Activated naive CD8-positive, alpha-beta T cell treated with anti-CD3 and anti-CD28 coated beads, Interleukin-2, amount 10 ng/mL, durations not matched to agents 7 days and 5 days (primary cell): ENCODE measurements at regions not wholly inside any gene's neighbourhood (a gene's known extent, or its start where the extent isn't known, plus 50 kb on each side); places are given as distances from the start of the nearest gene placed in this dataset.
A peak's percentile ranks its signal among the peaks of the same experiment; 100 is the strongest.
"Not testable (repeated sequence)": the region's sequence is repeated elsewhere in the genome, so short reads cannot be mapped to it uniquely, and the experiment has no call there.

Source experiments
- ATAC-seq: fragments of 150-1000 bp; cut with Tn5 transposase; one replicate; pipeline ENCODE4 v1.10.0; 2021; ENCODE audit warnings: low read depth, moderate library complexity
- POLR2A ChIA-PET: fragments of 350-600 bp; sonication (Branson Sonifier 250); formaldehyde crosslinking; loops from one replicate; lab custom pipeline; 2021; ENCODE audit warnings: antibody characterized with exemption; lab: Charles Lee
- DNase-seq: peaks from one replicate; pipeline ENCODE4 v3.0.0; 2021
- H3K27ac Mint-ChIP-seq: one replicate; pipeline ENCODE4 v1.8.0; 2022; ENCODE audit warnings: mild to moderate bottlenecking, mixed read lengths
- H3K27me3 Mint-ChIP-seq: one replicate; pipeline ENCODE4 v1.8.0; 2022; ENCODE audit warnings: mild to moderate bottlenecking, moderate library complexity, mixed read lengths
- H3K36me3 Mint-ChIP-seq: one replicate; pipeline ENCODE4 v1.8.0; 2021; ENCODE audit warnings: mild to moderate bottlenecking, mixed read lengths
- H3K4me1 Mint-ChIP-seq: one replicate; pipeline ENCODE4 v1.8.0; 2021; ENCODE audit warnings: mixed read lengths
- H3K4me3 Mint-ChIP-seq: one replicate; pipeline ENCODE4 v1.8.0; 2022; ENCODE audit warnings: mild to moderate bottlenecking, moderate library complexity, mixed read lengths
- H3K9me3 Mint-ChIP-seq: one replicate; pipeline ENCODE4 v1.8.0; 2021; ENCODE audit warnings: mixed read lengths

DNA sequence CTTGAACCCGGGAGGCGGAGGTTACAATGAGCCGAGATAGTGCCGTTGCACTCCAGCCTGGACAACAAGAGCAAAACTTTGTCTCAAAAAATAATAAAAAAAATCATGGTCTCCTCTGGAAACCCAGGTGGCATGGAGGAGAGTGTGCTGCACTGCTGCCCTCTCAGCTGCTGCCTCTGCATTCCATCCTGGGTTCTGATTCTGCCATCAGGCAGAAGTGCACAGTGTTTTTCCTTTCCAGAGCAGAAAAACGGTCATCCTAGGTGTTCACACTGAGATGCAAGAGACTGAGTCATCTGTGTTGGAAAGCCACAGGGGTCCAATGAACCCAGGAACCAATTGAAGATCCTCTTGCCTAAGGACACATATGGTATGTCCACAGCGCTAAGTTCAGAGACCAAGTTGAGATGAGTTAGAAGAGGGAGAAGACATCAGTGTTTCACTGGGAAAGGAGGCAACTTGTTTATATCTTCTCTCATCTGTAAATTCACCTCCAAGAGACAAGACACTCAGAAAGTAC is 88.8 kb upstream of the DMRT1 start:
- POLR2A ChIA-PET, result no interaction called here
- Mint-ChIP-seq H3K36me3 (peaks cover 1% of the 10 kb centered on the region), H3K27ac (no peak overlapping the region), H3K4me3 (no peak overlapping the region), H3K4me1 (peaks cover 60% of the 10 kb centered on the region), H3K9me3 (no peaks in the 10 kb centered on the region), H3K27me3 (peaks cover 2% of the 10 kb centered on the region)
- ATAC-seq, result no peak
- DNase-seq, result no peak

GRCh38 chr9:753734-754133 is 87.8 kb upstream of the DMRT1 start:
- POLR2A ChIA-PET, H3K4me3 Mint-ChIP-seq, H3K27me3 Mint-ChIP-seq, DNase-seq, H3K27ac Mint-ChIP-seq, ATAC-seq, H3K9me3 Mint-ChIP-seq, H3K36me3 Mint-ChIP-seq: not testable (repeated sequence)
- peaks cover 58% of the 10 kb centered on the region for H3K4me1 Mint-ChIP-seq

- Mint-ChIP-seq H3K4me3 (no peak overlapping the region), H3K27ac (no peak overlapping the region), H3K27me3 (peaks cover 3% of the 10 kb centered on the region), H3K4me1 (peaks cover 54% of the 10 kb centered on the region), H3K9me3 (no peaks in the 10 kb centered on the region), H3K36me3 (peaks cover 1% of the 10 kb centered on the region)
- ATAC-seq (no peak), DNase-seq (no peak)
- POLR2A ChIA-PET, result no interaction called here
Measured at GRCh38 chr9:754150-754931, 87.2 kb upstream of the DMRT1 start.

GRCh38 chr9:755454-756381 is 85.8 kb upstream of the DMRT1 start:
- POLR2A ChIA-PET, result interaction anchor here (0.6 to 0.8 kb wide), 4 partner anchors 9 to 446 kb away, joined by 3 to 5 read pairs (median 4); no protein-coding TSS in a partner anchor
- Mint-ChIP-seq H3K4me1 (peaks cover 48% of the 10 kb centered on the region), H3K27me3 (peaks cover 5% of the 10 kb centered on the region), H3K4me3 (peak overlapping the region; percentile 59), H3K9me3 (no peaks in the 10 kb centered on the region), H3K36me3 (peaks cover 1% of the 10 kb centered on the region), H3K27ac (peak overlapping the region; percentile 46)
- no peak for DNase-seq
- ATAC-seq, result peak; percentile 65

DNA sequence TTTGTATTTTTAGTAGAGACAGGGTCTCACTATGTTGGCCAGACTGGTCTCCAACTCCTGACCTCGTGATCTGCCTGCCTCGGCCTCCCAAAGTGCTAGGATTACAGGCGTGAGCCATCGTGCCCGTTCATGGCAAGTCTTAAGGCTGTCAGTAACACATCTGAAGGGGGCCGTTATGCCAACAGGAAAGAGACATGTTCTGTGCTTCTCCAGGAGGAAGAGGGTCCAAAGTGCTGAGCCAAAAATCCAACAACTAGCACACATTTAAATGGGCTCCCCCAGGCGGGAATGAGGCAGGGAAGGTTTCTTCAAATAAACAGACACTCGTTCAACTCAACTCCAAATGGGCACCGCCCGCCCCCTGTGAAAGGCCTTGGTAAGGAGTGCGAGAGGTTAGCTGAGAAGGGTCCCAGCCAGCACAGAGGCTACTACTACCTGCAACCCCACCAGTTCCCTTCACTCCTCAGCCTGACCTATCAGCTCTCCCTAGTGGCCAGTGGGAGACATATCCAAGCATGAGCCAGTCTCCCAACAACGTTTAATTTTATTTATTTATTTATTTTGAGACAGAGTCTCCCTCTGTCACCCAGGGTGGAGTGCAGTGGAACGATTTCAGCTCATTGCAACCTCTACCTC is 84.1 kb upstream of the DMRT1 start:
- Mint-ChIP-seq H3K4me3 (no peak overlapping the region), H3K36me3 (peaks cover 1% of the 10 kb centered on the region), H3K27ac (peak overlapping the region; percentile 54), H3K9me3 (no peaks in the 10 kb centered on the region), H3K27me3 (peaks cover 11% of the 10 kb centered on the region), H3K4me1 (peaks cover 42% of the 10 kb centered on the region)
- POLR2A ChIA-PET, result no interaction called here
- DNase-seq (no peak), ATAC-seq (peak; percentile 65)

- no peak overlapping the region for H3K27ac Mint-ChIP-seq
- peaks cover 42% of the 10 kb centered on the region for H3K4me1 Mint-ChIP-seq
- no peak for ATAC-seq
- peaks cover 12% of the 10 kb centered on the region for H3K27me3 Mint-ChIP-seq
- POLR2A ChIA-PET, result no interaction called here
- H3K9me3 Mint-ChIP-seq, result no peaks in the 10 kb centered on the region
- no peak overlapping the region for H3K4me3 Mint-ChIP-seq
- peaks cover 1% of the 10 kb centered on the region for H3K36me3 Mint-ChIP-seq
- DNase-seq, result no peak
Measured at GRCh38 chr9:758146-758545, 83.4 kb upstream of the DMRT1 start.

- H3K27me3 Mint-ChIP-seq, result peaks cover 12% of the 10 kb centered on the region
- peaks cover 42% of the 10 kb centered on the region for H3K4me1 Mint-ChIP-seq
- ATAC-seq (no peak), DNase-seq (no peak)
- no peaks in the 10 kb centered on the region for H3K36me3 Mint-ChIP-seq
- POLR2A ChIA-PET, result no interaction called here
- H3K4me3 Mint-ChIP-seq, result no peak overlapping the region
- H3K9me3 Mint-ChIP-seq, result no peaks in the 10 kb centered on the region
- no peak overlapping the region for H3K27ac Mint-ChIP-seq
Measured at GRCh38 chr9:759541-759940, 82.0 kb upstream of the DMRT1 start.

DNA sequence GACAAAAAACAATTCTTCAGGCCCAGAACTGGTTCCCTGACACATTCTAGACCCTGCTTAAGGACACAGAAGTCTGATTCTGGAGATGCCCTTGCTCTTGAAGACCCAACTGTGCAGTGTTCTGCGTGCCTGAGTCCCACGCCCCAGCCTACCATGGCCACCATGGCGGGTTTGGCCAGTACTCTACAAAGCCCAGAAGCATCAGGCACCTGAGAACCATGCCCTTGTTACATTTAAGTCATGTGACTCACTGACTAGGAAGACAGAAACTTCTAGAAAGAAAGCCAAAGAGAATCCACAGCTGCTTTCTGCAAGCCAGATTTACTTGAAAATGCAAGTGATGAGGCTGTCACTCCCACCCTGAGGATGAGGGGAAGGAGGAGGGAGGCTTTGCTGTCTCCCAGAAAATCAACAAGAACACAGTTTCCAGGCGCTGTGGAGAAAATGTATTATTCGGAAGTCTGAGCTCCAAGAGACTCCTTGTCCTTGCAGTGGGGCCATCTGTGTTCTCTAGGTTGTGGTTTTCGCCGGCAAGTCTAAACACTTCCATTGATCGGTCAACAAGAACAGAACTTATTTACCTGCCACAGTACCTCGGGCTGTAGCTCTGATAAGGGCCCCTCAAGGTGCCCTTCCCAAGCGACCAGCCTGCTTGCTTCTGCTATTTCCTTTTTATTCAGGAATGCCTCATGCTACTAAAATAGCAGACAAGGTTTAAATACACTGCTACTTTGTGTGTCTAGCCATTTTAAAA is 81.3 kb upstream of the DMRT1 start:
- no peaks in the 10 kb centered on the region for H3K9me3 Mint-ChIP-seq
- H3K27me3 Mint-ChIP-seq, result peaks cover 12% of the 10 kb centered on the region
- POLR2A ChIA-PET, result no interaction called here
- no peak overlapping the region for H3K4me3 Mint-ChIP-seq
- DNase-seq, result no peak
- H3K27ac Mint-ChIP-seq, result no peak overlapping the region
- H3K36me3 Mint-ChIP-seq, result no peaks in the 10 kb centered on the region
- peaks cover 40% of the 10 kb centered on the region for H3K4me1 Mint-ChIP-seq
- no peak for ATAC-seq

DNA sequence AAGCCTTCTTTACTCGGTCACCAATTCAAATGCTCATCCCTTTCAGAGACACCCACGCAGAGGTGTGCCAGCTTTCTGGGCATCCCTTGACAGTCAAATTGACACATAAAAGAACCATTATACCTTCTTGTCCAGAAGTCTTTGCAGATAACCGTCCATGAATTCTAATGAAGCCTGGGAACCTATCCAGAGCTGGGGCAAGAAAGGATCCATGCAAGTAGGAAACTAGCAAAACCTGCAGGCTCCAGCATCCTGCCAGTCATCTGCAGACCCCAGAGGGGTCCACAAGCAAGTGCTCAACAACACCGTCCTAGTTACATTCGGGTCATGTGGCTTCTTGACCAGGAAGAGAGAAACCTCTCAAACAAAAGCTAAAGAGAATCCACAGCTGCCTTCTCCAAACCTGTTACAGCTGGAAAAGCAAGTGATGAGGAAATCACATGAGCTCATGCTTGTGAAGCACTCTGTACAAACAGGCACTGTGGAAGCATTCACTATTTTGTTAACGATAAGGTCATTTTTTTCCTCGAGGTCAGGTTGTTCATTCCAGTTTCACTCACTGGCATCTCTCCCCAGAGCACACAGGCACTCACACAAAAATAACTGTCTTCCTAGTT is 80.2 kb upstream of the DMRT1 start:
- Mint-ChIP-seq H3K4me3 (no peak overlapping the region), H3K36me3 (no peaks in the 10 kb centered on the region), H3K27me3 (peaks cover 10% of the 10 kb centered on the region), H3K4me1 (peaks cover 32% of the 10 kb centered on the region), H3K27ac (no peak overlapping the region), H3K9me3 (no peaks in the 10 kb centered on the region)
- POLR2A ChIA-PET, result no interaction called here
- DNase-seq (no peak), ATAC-seq (no peak)

GRCh38 chr9:761793-762560 is 79.5 kb upstream of the DMRT1 start:
- DNase-seq (no peak), ATAC-seq (no peak)
- peaks cover 29% of the 10 kb centered on the region for H3K4me1 Mint-ChIP-seq
- no peak overlapping the region for H3K4me3 Mint-ChIP-seq
- H3K27ac Mint-ChIP-seq, result no peak overlapping the region
- no peaks in the 10 kb centered on the region for H3K9me3 Mint-ChIP-seq
- POLR2A ChIA-PET, result no interaction called here
- H3K27me3 Mint-ChIP-seq, result peaks cover 10% of the 10 kb centered on the region
- H3K36me3 Mint-ChIP-seq, result no peaks in the 10 kb centered on the region

DNA sequence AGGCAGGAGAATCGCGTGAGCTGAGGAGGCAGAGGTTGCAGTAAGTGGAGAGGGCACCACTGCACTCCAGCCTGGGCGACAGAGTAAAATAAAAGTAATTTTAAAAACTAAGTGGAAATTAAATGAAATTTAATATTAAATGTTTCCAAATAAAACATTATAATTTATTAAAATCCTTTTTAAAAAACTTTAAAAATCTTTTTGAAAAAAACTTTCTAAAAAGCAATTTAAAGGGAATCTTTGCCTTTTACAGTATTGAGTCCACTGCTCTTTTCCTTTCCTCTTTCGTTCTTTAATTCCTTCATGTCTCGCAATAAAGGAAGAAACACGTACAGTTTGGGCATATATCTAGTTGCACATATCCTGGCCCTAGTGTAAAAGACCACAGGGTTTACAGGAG is 77.8 kb upstream of the DMRT1 start:
- ATAC-seq (no peak), DNase-seq (no peak)
- H3K4me3 Mint-ChIP-seq, result peak overlapping the region; percentile 42
- H3K27ac Mint-ChIP-seq, result no peak overlapping the region
- no peaks in the 10 kb centered on the region for H3K36me3 Mint-ChIP-seq
- no peaks in the 10 kb centered on the region for H3K9me3 Mint-ChIP-seq
- peaks cover 16% of the 10 kb centered on the region for H3K27me3 Mint-ChIP-seq
- H3K4me1 Mint-ChIP-seq, result peaks cover 20% of the 10 kb centered on the region
- POLR2A ChIA-PET, result no interaction called here

- H3K36me3 Mint-ChIP-seq, result no peaks in the 10 kb centered on the region
- H3K27ac Mint-ChIP-seq, result no peak overlapping the region
- ATAC-seq (peak; percentile 96), DNase-seq (peak; percentile 44)
- POLR2A ChIA-PET, result no interaction called here
- peaks cover 18% of the 10 kb centered on the region for H3K4me1 Mint-ChIP-seq
- H3K4me3 Mint-ChIP-seq, result peak overlapping the region; percentile 42
- H3K9me3 Mint-ChIP-seq, result no peaks in the 10 kb centered on the region
- peaks cover 19% of the 10 kb centered on the region for H3K27me3 Mint-ChIP-seq
Measured at GRCh38 chr9:764105-764524, 77.4 kb upstream of the DMRT1 start.
